HepG2 (cell line): ENCODE measurements at regions not wholly inside any gene's neighbourhood (a gene's known extent, or its start where the extent isn't known, plus 50 kb on each side); places are given as distances from the start of the nearest gene placed in this dataset.

Source experiments
- ATAC-seq: fragments of 200-7000 bp; cut with Tn5 transposase; 3 replicates; pipeline ENCODE4 v1.9.1; 2020; ENCODE audit warnings: mild to moderate bottlenecking, moderate library complexity
- BruUV-seq: library from RNA; stranded (reverse); fragments of 400-500 nt; replicated peaks from 2 replicates; lab custom pipeline; 2021; lab: Mats Ljungman, UMichigan
- CTCF ChIA-PET: fragments of 300-600 bp; formaldehyde crosslinking; extraction: SDS; loops from one replicate; lab custom pipeline; 2021; ENCODE audit warnings: low total read pairs, inconsistent platforms, low intra/inter-chr PET ratio; lab: Yijun Ruan, JAX
- POLR2A ChIA-PET: fragments of 350-600 bp; sonication (Branson Sonifier 250); formaldehyde crosslinking; loops from one replicate; lab custom pipeline; 2020; ENCODE audit warnings: antibody characterized with exemption, inconsistent platforms; lab: Yijun Ruan, JAX
- DNase-seq: peaks from one replicate; pipeline ENCODE4 v3.0.0-alpha.2; 2015; ENCODE audit warnings: low spot score
- FAIRE-seq: peaks from 3 replicates; lab custom pipeline; 2011; peaks lifted over from hg19 to GRCh38; lab: Jason Lieb, UNC
- H2AFZ ChIP-seq: one replicate; pipeline ENCODE4 v1.6.1; 2011; ENCODE audit warnings: low read length, inconsistent platforms
- H3K27ac ChIP-seq: fragments of 300-600 bp; 3 replicates; pipeline ENCODE4 v1.8.0; 2011; ENCODE audit warnings: mixed run types, mild to moderate bottlenecking, mixed read lengths, low read length, inconsistent platforms; ENCODE audit not compliant: insufficient read depth; ENCODE audit errors: extremely low read length
- H3K27me3 ChIP-seq, 2 experiments: fragments of 200-600 bp in 1 of 2; 2 replicates in 1 of 2; 3 replicates in 1 of 2; pipeline versions ENCODE4 v1.6.0 to v1.8.0; 2011; ENCODE audit warnings: low read length in 2 of 2, mild to moderate bottlenecking in 2 of 2, moderate library complexity in 2 of 2, inconsistent platforms in 1 of 2; ENCODE audit not compliant: insufficient read depth in 2 of 2, control insufficient read depth in 1 of 2
- H3K36me3 ChIP-seq, 2 experiments: fragments of 200-600 bp in 1 of 2; replicated peaks in 1 of 2; 2 replicates in 1 of 2; 3 replicates in 1 of 2; pipeline versions ENCODE4 v1.5.1 to v1.8.0; 2011; ENCODE audit warnings: low read length in 2 of 2, inconsistent platforms in 1 of 2; ENCODE audit not compliant: insufficient read depth in 2 of 2, control insufficient read depth in 1 of 2
- H3K4me1 ChIP-seq: 2 replicates; pipeline ENCODE4 v1.5.1; 2012; ENCODE audit warnings: low read length, inconsistent platforms; ENCODE audit not compliant: insufficient read depth
- H3K4me2 ChIP-seq: 2 replicates; pipeline ENCODE4 v1.6.0; 2011; ENCODE audit warnings: low read depth, low read length, inconsistent platforms
- H3K4me3 ChIP-seq, 3 experiments: fragments of 200-600 bp in 1 of 3; sonication (generic), shearing (Covaris generic) in 1 of 3; replicated peaks in 1 of 3; 2 replicates each; pipeline ENCODE4 v1.5.1; 2011 to 2016; ENCODE audit warnings: low read length in 3 of 3, inconsistent platforms in 2 of 3, low read depth in 2 of 3, mild to moderate bottlenecking in 2 of 3, control low read depth in 1 of 3, mixed read lengths in 1 of 3; ENCODE audit not compliant: insufficient read depth in 1 of 3
- H3K79me2 ChIP-seq: one replicate; pipeline ENCODE4 v1.6.1; 2011; ENCODE audit warnings: low read length, inconsistent platforms; ENCODE audit not compliant: insufficient read depth
- H3K9ac ChIP-seq: 2 replicates; pipeline ENCODE4 v1.6.0; 2011; ENCODE audit warnings: mild to moderate bottlenecking, low read depth, low read length, inconsistent platforms; ENCODE audit not compliant: insufficient read depth
- H3K9me3 ChIP-seq: 2 replicates; pipeline ENCODE4 v1.5.1; 2012; ENCODE audit warnings: mild to moderate bottlenecking, low read length
- H4K20me1 ChIP-seq: 2 replicates; pipeline ENCODE4 v1.6.0; 2011; ENCODE audit warnings: inconsistent platforms, mild to moderate bottlenecking, low read length, moderate library complexity; ENCODE audit not compliant: insufficient read depth
- AGO2 ChIP-seq: fragments of 200-400 bp; formaldehyde crosslinking; optimal IDR thresholded peaks from 2 replicates; pipeline ENCODE3; 2017; ENCODE audit warnings: mild to moderate bottlenecking, low read depth, low read length, moderate library complexity
- ERF ChIP-seq: IDR thresholded peaks from 2 replicates; pipeline ENCODE4 v1.6.1; 2018; ENCODE audit warnings: missing biosample characterization, missing genetic modification reagents
- FIP1L1 ChIP-seq: fragments of 200-400 bp; formaldehyde crosslinking; IDR thresholded peaks from 2 replicates; pipeline ENCODE4 v1.6.1; 2018; ENCODE audit warnings: low read depth, mild to moderate bottlenecking, low read length, moderate library complexity, borderline replicate concordance; ENCODE audit not compliant: insufficient read depth
- HMGA1 ChIP-seq: sonication (generic); formaldehyde crosslinking; conservative IDR thresholded peaks from 2 replicates; pipeline ENCODE4 v1.4.0; 2020; ENCODE audit warnings: missing genetic modification reagents
- KAT8 ChIP-seq: IDR thresholded peaks from 2 replicates; pipeline ENCODE4 v1.6.1; 2016; ENCODE audit warnings: missing genetic modification reagents, missing compliant biosample characterization
- KMT2B ChIP-seq: IDR thresholded peaks from 2 replicates; pipeline ENCODE4 v1.6.1; 2016; ENCODE audit warnings: missing genetic modification reagents, missing compliant biosample characterization
- PLRG1 ChIP-seq: fragments of 450-650 bp; conservative IDR thresholded peaks from 2 replicates; pipeline ENCODE4 v1.6.1; 2016
- PRMT3 ChIP-seq: sonication (generic); formaldehyde crosslinking; IDR thresholded peaks from 2 replicates; pipeline ENCODE4 v1.8.1; 2022; ENCODE audit warnings: low read depth, mild to moderate bottlenecking, moderate library complexity, missing genetic modification reagents, borderline replicate concordance
- SSRP1 ChIP-seq: IDR thresholded peaks from 2 replicates; pipeline ENCODE4 v1.6.1; 2016; ENCODE audit warnings: control low read depth
- TEAD2 ChIP-seq: sonication (generic); formaldehyde crosslinking; IDR thresholded peaks from 2 replicates; pipeline ENCODE4 v1.9.0; 2021; ENCODE audit warnings: missing genetic modification reagents
- ZBTB8A ChIP-seq: sonication (generic); formaldehyde crosslinking; IDR thresholded peaks from 2 replicates; pipeline ENCODE4 v1.4.0; 2020; ENCODE audit warnings: mild to moderate bottlenecking, low read depth, missing genetic modification reagents, borderline replicate concordance
- ZNF709 ChIP-seq: sonication (generic); formaldehyde crosslinking; IDR thresholded peaks from 2 replicates; pipeline ENCODE4 v1.5.0; 2020; ENCODE audit warnings: mild to moderate bottlenecking, missing genetic modification reagents
- ZNF816 ChIP-seq: sonication (generic); formaldehyde crosslinking; IDR thresholded peaks from 2 replicates; pipeline ENCODE4 v1.8.0; 2022; ENCODE audit warnings: missing genetic modification reagents, mild to moderate bottlenecking, borderline replicate concordance
- WGBS: methylation state at CpG from one replicate; pipeline ENCODE4 v1.1.6; 2017; ENCODE audit warnings: low lambda C conversion rate; 5-methylcytosine and 5-hydroxymethylcytosine counted together
- in situ Hi-C: cut with HindIII; loops from 2 replicates; pipeline ENCODE4 v1.10.0; 2017; ENCODE audit warnings: low pct_unique_long_range_greater_than_20kb; ENCODE audit not compliant: extremely low pct_ligation_motif_present
- intact Hi-C: fragments of 100-400 bp; cut with micrococcal nuclease; formaldehyde crosslinking; loops from one replicate; pipeline ENCODE4 v1.10.0; 2022; ENCODE audit not compliant: unreplicated experiment

- ChIA-PET POLR2A (no interaction called here), CTCF (no interaction called here)
- 0% methylated on average over 1 of the region's 1 CpG for WGBS
- no peaks in the 10 kb centered on the region for H3K79me2 ChIP-seq
- H4K20me1 ChIP-seq, result no peaks in the 10 kb centered on the region
- no TSS peak for BruUV-seq
- H3K4me1 ChIP-seq, result no peaks in the 10 kb centered on the region
- no peaks in the 10 kb centered on the region for H3K27me3 ChIP-seq
- TF ChIP-seq TEAD2 (CRISPR knock-in tag), result no peak
- no peak for TF ChIP-seq ZBTB8A (CRISPR knock-in tag)
- no peak for TF ChIP-seq SSRP1
- TF ChIP-seq HMGA1 (CRISPR knock-in tag), result no peak
- TF ChIP-seq KAT8 (CRISPR knock-in tag), result no peak
- no peak for TF ChIP-seq KMT2B (CRISPR knock-in tag)
- TF ChIP-seq PRMT3 (CRISPR knock-in tag), result no peak
- TF ChIP-seq ZNF816 (CRISPR knock-in tag), result no peak
- TF ChIP-seq FIP1L1, result no peak
- no peak for TF ChIP-seq AGO2
- no peak for TF ChIP-seq ERF (CRISPR knock-in tag)
- no peak for TF ChIP-seq PLRG1
- TF ChIP-seq ZNF709 (CRISPR knock-in tag), result no peak
- ATAC-seq (no peak), DNase-seq (no peak), FAIRE-seq (no peak)
- H3K9me3 ChIP-seq, result peaks cover 23% of the 10 kb centered on the region; the same call in 1 of the 2 replicates
- no peak overlapping the region for H3K9ac ChIP-seq
- no peak overlapping the region for H3K4me2 ChIP-seq
- no peak overlapping the region for H2AFZ ChIP-seq
- in situ Hi-C loops (no loop called here), intact Hi-C loops (no loop called here)
- H3K36me3 ChIP-seq, result no peaks in the 10 kb centered on the region
- H3K27ac ChIP-seq, result no peak overlapping the region
- H3K4me3 ChIP-seq, result no peak overlapping the region
Measured at GRCh38 chr13:55516610-55517009, 1624.1 kb upstream of the PRR20A start.
